GM21423 (cell line): ENCODE measurements at regions not wholly inside any gene's neighbourhood (a gene's known extent, or its start where the extent isn't known, plus 50 kb on each side); places are given as distances from the start of the nearest gene placed in this dataset.

ENCODE experiments used
- ATAC-seq: cut with Tn5 transposase; IDR thresholded peaks from one replicate; pipeline ENCODE4 v1.9.1; 2021; ENCODE audit warnings: mild to moderate bottlenecking, moderate library complexity; ENCODE audit not compliant: unreplicated experiment

GRCh38 chr7:45988405-45989057 is 67.5 kb upstream of the IGFBP3 start:
- ATAC-seq, result no peak

GRCh38 chr7:45987521-45988290 is 66.6 kb upstream of the IGFBP3 start:
- ATAC-seq, result no peak

GRCh38 chr7:45986355-45987298 is 65.6 kb upstream of the IGFBP3 start:
- ATAC-seq, result no peak

GRCh38 chr7:45985902-45986301 is 64.8 kb upstream of the IGFBP3 start:
- ATAC-seq, result no peak

GRCh38 chr7:45984386-45985295 is 63.6 kb upstream of the IGFBP3 start:
- no peak for ATAC-seq

GRCh38 chr7:45983720-45984255 is 62.7 kb upstream of the IGFBP3 start:
- ATAC-seq, result no peak

GRCh38 chr7:45982907-45983719 is 62.0 kb upstream of the IGFBP3 start:
- no peak for ATAC-seq

- ATAC-seq, result no peak
These were observed 61.1 kb upstream of the IGFBP3 start for GRCh38 chr7:45982132-45982531.

GRCh38 chr7:45980973-45981372 is 59.9 kb upstream of the IGFBP3 start:
- no peak for ATAC-seq

GRCh38 chr7:45980181-45980905 is 59.3 kb upstream of the IGFBP3 start:
- no peak for ATAC-seq

- ATAC-seq, result no peak
These were observed 58.5 kb upstream of the IGFBP3 start for GRCh38 chr7:45979275-45980180.

GRCh38 chr7:45978731-45979211 is 57.7 kb upstream of the IGFBP3 start:
- no peak for ATAC-seq

GRCh38 chr7:45978010-45978681 is 57.1 kb upstream of the IGFBP3 start:
- ATAC-seq, result no peak

- ATAC-seq, result no peak
These were observed 56.2 kb upstream of the IGFBP3 start for GRCh38 chr7:45977256-45977780.

- ATAC-seq, result no peak
These were observed 55.4 kb upstream of the IGFBP3 start for GRCh38 chr7:45976485-45976856.

GRCh38 chr7:45975847-45976484 is 54.9 kb upstream of the IGFBP3 start:
- ATAC-seq, result no peak
